Heart left ventricle (tissue), 13 donors: ENCODE measurements at regions not wholly inside any gene's neighbourhood (a gene's known extent, or its start where the extent isn't known, plus 50 kb on each side); places are given as distances from the start of the nearest gene placed in this dataset.

Experiments
- CTCF ChIP-seq, 12 donors: fragments of 200-600 bp; sonication (generic) in 4 of 12; IDR thresholded peaks; one replicate each; pipeline versions ENCODE4 v1.5.0 to v1.8.0; 2018 to 2022; ENCODE audit warnings: antibody characterized with exemption in 12 of 12, mild to moderate bottlenecking in 5 of 12
- POLR2A ChIP-seq, 2 donors: fragments of 450-650 bp; IDR thresholded peaks; one replicate each; pipeline ENCODE4 v1.6.1; 2017; ENCODE audit warnings: antibody characterized with exemption in 2 of 2, mild to moderate bottlenecking in 2 of 2, moderate library complexity in 2 of 2
- donor health status: ischemic (EF 13 %, LVEDD 7.1; RV severe dilation, severe dysfunction).
- donor health status: DM: no; HTN: yes; CAD: no.
- donor health status: DM: no; HTN: no; CAD: no.
- donor health status: ischemic (EF 25% LVEDD 6.9; RV normal size, moderate dysfunction).
- donor health status: ischemic (EF 25% LVEDD 5.7; RV mildly dilated, moderate dysfunction).
- donor health status: ischemic (EF 35%, LVEDD 5.7; RV mildly dilated, moderate dysfunction).
- donor health status: nonischemic (EF 11% LVEDD 7.7; RV severe dilation, severe dysfunction).
- donor health status: DM: yes; HTN: yes; CAD: no.
- donor health status: PGD.
- donor health status: ischemic (EF 29% LVEDD 5.4; RV normal size, mild dysfunction).
- donor health status: nonischemic (EF 23%, LVEDD 6.1; RV moderate dilation, normal function).

- TF ChIP-seq CTCF (IDR thresholded peaks at IDR 0.05): no peak
- TF ChIP-seq POLR2A (IDR thresholded peaks at IDR 0.05): no peak
These were observed 181.1 kb downstream of the MID1IP1 start for GRCh38 chrX:38982370-38982769.
